ENCODE measurements at regions not wholly inside any gene's neighbourhood (a gene's known extent, or its start where the extent isn't known, plus 50 kb on each side); places are given as distances from the start of the nearest gene placed in this dataset.

DNA sequence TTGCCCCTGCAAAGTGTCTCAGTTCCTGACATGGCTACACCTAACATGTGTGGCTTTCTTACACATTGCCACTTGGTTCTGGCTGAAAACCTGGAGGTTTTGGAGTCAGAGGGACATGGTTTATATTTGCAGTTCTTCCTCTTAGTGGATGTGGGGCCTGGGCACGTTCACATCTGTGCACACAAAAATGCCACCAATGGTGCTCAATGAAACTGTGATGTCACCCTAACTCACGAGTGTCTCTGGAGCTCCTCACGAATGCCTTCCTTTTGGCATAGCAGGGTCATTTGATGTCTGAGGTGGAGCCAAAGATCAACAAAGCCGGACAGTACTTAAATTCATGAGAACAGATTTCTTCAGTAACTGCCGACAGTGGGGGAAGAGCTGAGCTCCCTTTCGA, 231.7 kb upstream of the HS6ST1 start:
- no peak overlapping the region for H3K27ac ChIP-seq
- no peak overlapping the region for H3K4me3 ChIP-seq
- no peak for DNase-seq
- intact Hi-C loops (cut with DNase I) = no loop called here
- H3K4me1 ChIP-seq (ENCODE audit: insufficient read depth) = no peaks in the 10 kb centered on the region
- WGBS, 3 donors = 86 to 92% (median 89%) methylated on average over 6 of the region's 6 CpGs
- H3K36me3 ChIP-seq = no peaks in the 10 kb centered on the region
- no peaks in the 10 kb centered on the region for H3K9me3 ChIP-seq
- H3K27me3 ChIP-seq = no peaks in the 10 kb centered on the region
- TF ChIP-seq, protein P1, sequence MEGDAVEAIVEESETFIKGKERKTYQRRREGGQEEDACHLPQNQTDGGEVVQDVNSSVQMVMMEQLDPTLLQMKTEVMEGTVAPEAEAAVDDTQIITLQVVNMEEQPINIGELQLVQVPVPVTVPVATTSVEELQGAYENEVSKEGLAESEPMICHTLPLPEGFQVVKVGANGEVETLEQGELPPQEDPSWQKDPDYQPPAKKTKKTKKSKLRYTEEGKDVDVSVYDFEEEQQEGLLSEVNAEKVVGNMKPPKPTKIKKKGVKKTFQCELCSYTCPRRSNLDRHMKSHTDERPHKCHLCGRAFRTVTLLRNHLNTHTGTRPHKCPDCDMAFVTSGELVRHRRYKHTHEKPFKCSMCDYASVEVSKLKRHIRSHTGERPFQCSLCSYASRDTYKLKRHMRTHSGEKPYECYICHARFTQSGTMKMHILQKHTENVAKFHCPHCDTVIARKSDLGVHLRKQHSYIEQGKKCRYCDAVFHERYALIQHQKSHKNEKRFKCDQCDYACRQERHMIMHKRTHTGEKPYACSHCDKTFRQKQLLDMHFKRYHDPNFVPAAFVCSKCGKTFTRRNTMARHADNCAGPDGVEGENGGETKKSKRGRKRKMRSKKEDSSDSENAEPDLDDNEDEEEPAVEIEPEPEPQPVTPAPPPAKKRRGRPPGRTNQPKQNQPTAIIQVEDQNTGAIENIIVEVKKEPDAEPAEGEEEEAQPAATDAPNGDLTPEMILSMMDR (IDR thresholded peaks at IDR 0.05) = no peak
- no peak for TF ChIP-seq EP300 (IDR thresholded peaks at IDR 0.05)
- TF ChIP-seq POLR2A (IDR thresholded peaks at IDR 0.05) = no peak

DNA sequence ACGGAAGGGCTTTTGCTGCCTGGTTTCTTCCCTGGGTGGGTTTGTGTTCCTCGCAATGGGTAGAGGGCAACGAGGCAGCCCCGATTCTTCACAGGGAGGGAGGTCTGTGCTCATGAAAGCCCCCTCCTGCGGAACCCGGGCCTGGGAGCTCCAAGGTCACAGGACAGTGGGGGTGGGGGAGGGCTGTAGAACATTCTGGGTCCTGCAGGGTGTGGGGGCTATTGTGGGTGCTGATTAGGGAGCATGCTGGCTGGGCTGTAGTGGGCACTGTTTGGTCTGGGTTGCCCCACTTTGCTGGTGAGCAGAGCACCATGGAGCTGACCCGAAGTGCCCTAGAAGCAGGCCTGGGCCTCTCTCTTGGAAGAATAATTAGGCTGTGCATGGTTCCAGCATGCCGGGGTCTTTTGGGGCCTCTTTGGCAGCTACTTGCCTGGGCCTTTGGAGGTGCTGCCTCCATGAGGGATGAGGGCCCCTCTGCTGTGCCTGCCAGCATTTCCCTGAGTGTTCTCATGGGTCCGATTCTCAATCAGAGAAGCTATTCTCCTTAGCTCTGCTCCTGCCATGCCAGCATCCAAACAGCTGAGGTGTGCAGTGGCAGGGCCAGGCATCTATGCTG, 232.2 kb upstream of the HS6ST1 start:
- intact Hi-C loops (cut with DNase I) = no loop called here
- no peak overlapping the region for H3K4me3 ChIP-seq
- no peaks in the 10 kb centered on the region for H3K9me3 ChIP-seq
- WGBS, 3 donors = 88 to 91% (median 90%) methylated on average over 9 of the region's 9 CpGs
- TF ChIP-seq POLR2A (IDR thresholded peaks at IDR 0.05) (no peak), EP300 (IDR thresholded peaks at IDR 0.05) (no peak)
- TF ChIP-seq, protein P1 (IDR thresholded peaks at IDR 0.05) = no peak
- no peak for DNase-seq
- H3K36me3 ChIP-seq = no peaks in the 10 kb centered on the region
- no peaks in the 10 kb centered on the region for H3K4me1 ChIP-seq (ENCODE audit: insufficient read depth)
- no peaks in the 10 kb centered on the region for H3K27me3 ChIP-seq
- H3K27ac ChIP-seq = no peak overlapping the region

DNA sequence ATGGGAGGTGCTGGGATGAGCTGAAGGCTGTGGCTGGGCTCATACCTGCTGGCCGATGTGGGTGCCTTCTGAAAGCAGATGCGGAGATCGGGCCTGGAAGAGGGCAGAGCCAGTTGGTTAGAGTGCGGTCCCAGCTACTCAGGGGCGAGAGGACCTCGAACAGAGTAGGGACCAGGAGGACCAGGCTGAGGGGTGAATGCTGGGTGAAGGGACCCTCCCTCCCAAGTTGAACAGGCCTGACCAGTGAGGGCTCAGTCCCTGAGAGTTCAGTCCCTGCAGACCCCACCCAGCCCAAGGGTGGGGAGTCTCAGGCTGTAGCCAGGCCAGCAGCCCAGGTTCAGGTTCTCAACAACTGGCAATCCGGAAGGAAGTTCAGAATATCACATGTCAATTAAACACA, 232.8 kb upstream of the HS6ST1 start:
- intact Hi-C loops (cut with DNase I) = no loop called here
- no peaks in the 10 kb centered on the region for H3K27me3 ChIP-seq
- H3K4me3 ChIP-seq = no peak overlapping the region
- 94 to 97% (median 96%) methylated on average over 7 of the region's 7 CpGs for WGBS, 3 donors
- no peak overlapping the region for H3K27ac ChIP-seq
- H3K36me3 ChIP-seq = no peaks in the 10 kb centered on the region
- no peak for DNase-seq
- no peaks in the 10 kb centered on the region for H3K9me3 ChIP-seq
- H3K4me1 ChIP-seq (ENCODE audit: insufficient read depth) = no peaks in the 10 kb centered on the region
- TF ChIP-seq, protein P1 (IDR thresholded peaks at IDR 0.05) = no peak
- no peak for TF ChIP-seq EP300 (IDR thresholded peaks at IDR 0.05)
- no peak for TF ChIP-seq POLR2A (IDR thresholded peaks at IDR 0.05)

DNA sequence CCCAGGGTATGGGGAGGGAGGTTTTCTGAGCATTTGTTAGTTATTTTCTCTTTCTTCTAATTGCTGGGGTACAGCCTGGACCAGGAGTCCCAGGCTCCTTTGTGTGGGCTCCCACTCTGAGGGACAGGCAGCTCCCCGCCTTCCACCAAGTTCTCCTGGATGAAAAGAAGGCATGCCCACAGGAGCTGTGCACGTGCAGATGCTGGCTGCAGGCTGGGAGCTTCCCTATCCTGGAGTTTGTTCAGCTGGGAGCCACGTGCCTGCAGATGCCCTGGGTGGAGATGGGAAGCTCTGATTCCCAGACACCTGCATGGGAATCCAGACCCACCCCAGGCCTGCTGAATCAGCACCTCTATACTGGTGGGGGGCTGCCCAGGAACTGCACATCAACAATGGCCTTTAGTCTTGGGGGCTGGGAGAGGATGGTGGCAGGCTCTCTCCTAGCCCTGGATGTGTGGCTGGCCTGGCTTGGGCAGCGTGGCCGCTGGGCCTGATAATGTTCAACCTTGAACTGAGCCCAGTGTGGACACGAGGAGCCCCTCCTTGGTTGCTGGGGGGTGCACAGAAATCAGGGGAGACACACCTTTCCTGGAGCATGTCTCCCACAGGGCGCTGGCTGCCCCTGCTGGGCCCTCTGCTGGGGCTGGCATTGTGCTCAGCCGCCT, 233.6 kb upstream of the HS6ST1 start:
- no peak for DNase-seq
- WGBS, 3 donors = 68 to 83% (median 82%) methylated on average over 8 of the region's 8 CpGs
- Histone ChIP-seq H3K4me3 (no peak overlapping the region), H3K27me3 (no peaks in the 10 kb centered on the region), H3K27ac (no peak overlapping the region), H3K36me3 (no peaks in the 10 kb centered on the region), H3K4me1 (ENCODE audit: insufficient read depth) (no peaks in the 10 kb centered on the region), H3K9me3 (no peaks in the 10 kb centered on the region)
- intact Hi-C loops (cut with DNase I) = no loop called here
- TF ChIP-seq, protein P1 (IDR thresholded peaks at IDR 0.05) = no peak
- TF ChIP-seq EP300 (IDR thresholded peaks at IDR 0.05) = no peak
- no peak for TF ChIP-seq POLR2A (IDR thresholded peaks at IDR 0.05)

Data from ovary (tissue), 7 donors.